DMS114 treated with DMSO at 0.1 percent for 48 hours (cell line): ENCODE measurements at regions not wholly inside any gene's neighbourhood (a gene's known extent, or its start where the extent isn't known, plus 50 kb on each side); places are given as distances from the start of the nearest gene placed in this dataset.

Experiments used
- DNase-seq: peaks from one replicate; lab custom pipeline; 2025; ENCODE audit not compliant: unreplicated experiment; lab: John Stamatoyannopoulos, UW

GRCh38 chr3:89625945-89626344, 518.5 kb downstream of the EPHA3 start:
- DNase-seq = no peak

- DNase-seq = no peak
These were observed 521.6 kb downstream of the EPHA3 start for GRCh38 chr3:89628856-89629670.

- DNase-seq = no peak
These were observed 527.7 kb downstream of the EPHA3 start for GRCh38 chr3:89635137-89635536.

GRCh38 chr3:89644716-89645115, 537.3 kb downstream of the EPHA3 start:
- no peak for DNase-seq

- DNase-seq = no peak
These were observed 542.0 kb downstream of the EPHA3 start for GRCh38 chr3:89649431-89649830.

- no peak for DNase-seq
These were observed 546.6 kb downstream of the EPHA3 start for GRCh38 chr3:89654031-89654430.

GRCh38 chr3:89656388-89656787, 549.0 kb downstream of the EPHA3 start:
- DNase-seq = no peak

GRCh38 chr3:89679686-89680085, 572.3 kb downstream of the EPHA3 start:
- DNase-seq = no peak

GRCh38 chr3:89682556-89682955, 575.1 kb downstream of the EPHA3 start:
- DNase-seq = no peak

- DNase-seq = no peak
These were observed 578.3 kb downstream of the EPHA3 start for GRCh38 chr3:89685731-89686130.

GRCh38 chr3:89690646-89691045, 583.2 kb downstream of the EPHA3 start:
- DNase-seq = no peak

GRCh38 chr3:89692601-89693000, 585.2 kb downstream of the EPHA3 start:
- DNase-seq = no peak

- no peak for DNase-seq
These were observed 590.0 kb downstream of the EPHA3 start for GRCh38 chr3:89697321-89697916.

GRCh38 chr3:89698208-89698830, 590.9 kb downstream of the EPHA3 start:
- DNase-seq = no peak

GRCh38 chr3:89699229-89699628, 591.8 kb downstream of the EPHA3 start:
- DNase-seq = no peak

GRCh38 chr3:89699771-89700170, 592.4 kb downstream of the EPHA3 start:
- no peak for DNase-seq

- no peak for DNase-seq
These were observed 595.0 kb downstream of the EPHA3 start for GRCh38 chr3:89702404-89702803.

- DNase-seq = no peak
These were observed 605.8 kb downstream of the EPHA3 start for GRCh38 chr3:89713196-89713595.

- DNase-seq = no peak
These were observed 606.8 kb downstream of the EPHA3 start for GRCh38 chr3:89714237-89714636.

GRCh38 chr3:89740080-89740880, 632.9 kb downstream of the EPHA3 start:
- no peak for DNase-seq

GRCh38 chr3:89740881-89741177, 633.4 kb downstream of the EPHA3 start:
- DNase-seq = no peak

GRCh38 chr3:89742546-89742945, 635.1 kb downstream of the EPHA3 start:
- DNase-seq = no peak
